CD14-positive monocyte (primary cell): ENCODE measurements at regions not wholly inside any gene's neighbourhood (a gene's known extent, or its start where the extent isn't known, plus 50 kb on each side); places are given as distances from the start of the nearest gene placed in this dataset.

Source experiments
- DNase-seq, 3 donors: peaks; one replicate each; pipeline ENCODE4 v3.0.0-alpha.2; 2011 to 2022
- H2AFZ ChIP-seq: 2 replicates; pipeline ENCODE4 v1.6.0; 2012; ENCODE audit warnings: mild to moderate bottlenecking, low read depth, low read length, inconsistent platforms; ENCODE audit not compliant: insufficient read depth, poor library complexity, severe bottlenecking
- H3K27ac ChIP-seq, 2 donors: 1 replicate in 1 of 2; 2 replicates in 1 of 2; pipeline ENCODE4 v1.5.1; 2012 to 2013; ENCODE audit warnings: low read length in 2 of 2, control low read depth in 1 of 2, inconsistent platforms in 1 of 2, low read depth in 1 of 2, mild to moderate bottlenecking in 1 of 2
- H3K27me3 ChIP-seq, 2 donors: one replicate each; pipeline versions ENCODE4 v1.6.0 to v1.6.1; 2011 to 2013; ENCODE audit warnings: low read length in 2 of 2; ENCODE audit not compliant: control insufficient read depth in 2 of 2, insufficient read depth in 2 of 2
- H3K36me3 ChIP-seq, 2 donors: replicated peaks in 1 of 2; 1 replicate in 1 of 2; 2 replicates in 1 of 2; pipeline versions ENCODE4 v1.5.1 to v1.6.1; 2012 to 2013; ENCODE audit warnings: low read length in 2 of 2, control low read depth in 1 of 2, inconsistent platforms in 1 of 2, mild to moderate bottlenecking in 1 of 2; ENCODE audit not compliant: insufficient read depth in 2 of 2, control insufficient read depth in 1 of 2
- H3K4me1 ChIP-seq, 2 donors: 1 replicate in 1 of 2; 2 replicates in 1 of 2; pipeline versions ENCODE4 v1.5.1 to v1.6.1; 2012 to 2013; ENCODE audit warnings: low read length in 2 of 2, control low read depth in 1 of 2, inconsistent platforms in 1 of 2, mild to moderate bottlenecking in 1 of 2, moderate library complexity in 1 of 2; ENCODE audit not compliant: insufficient read depth in 2 of 2, control insufficient read depth in 1 of 2
- H3K4me2 ChIP-seq: replicated peaks from 2 replicates; pipeline ENCODE3; 2012; ENCODE audit warnings: low read length, moderate library complexity, mild to moderate bottlenecking; ENCODE audit not compliant: poor library complexity, severe bottlenecking; ENCODE audit errors: extremely low read depth
- H3K4me3 ChIP-seq, 3 experiments: fragments of 200-600 bp in 1 of 3; sonication (generic) in 1 of 3; replicated peaks in 1 of 3; 1 replicate in 2 of 3; 2 replicates in 1 of 3; pipeline ENCODE4 v1.5.1; 2011 to 2013; ENCODE audit warnings: low read length in 3 of 3, mild to moderate bottlenecking in 3 of 3, control low read depth in 2 of 3, low read depth in 2 of 3, inconsistent platforms in 1 of 3, moderate library complexity in 1 of 3
- H3K79me2 ChIP-seq: 2 replicates; pipeline ENCODE4 v1.6.0; 2012; ENCODE audit warnings: mild to moderate bottlenecking, control low read depth, inconsistent platforms, low read length, moderate library complexity; ENCODE audit not compliant: insufficient read depth
- H3K9ac ChIP-seq: 2 replicates; pipeline ENCODE4 v1.6.0; 2017; ENCODE audit warnings: low read length, mild to moderate bottlenecking; ENCODE audit not compliant: insufficient read depth, poor library complexity, severe bottlenecking
- H3K9me3 ChIP-seq, 2 donors: replicated peaks in 1 of 2; 1 replicate in 1 of 2; 2 replicates in 1 of 2; pipeline versions ENCODE4 v1.5.1 to v1.6.1; 2012 to 2013; ENCODE audit warnings: low read length in 2 of 2, control low read depth in 1 of 2; ENCODE audit not compliant: control insufficient read depth in 1 of 2, insufficient read depth in 1 of 2
- H4K20me1 ChIP-seq: 2 replicates; pipeline ENCODE4 v1.6.0; 2012; ENCODE audit warnings: mild to moderate bottlenecking, low read length, control low read depth, moderate library complexity; ENCODE audit not compliant: insufficient read depth
- H3K27ac Mint-ChIP-seq, 7 donors: one replicate each; pipeline ENCODE4 v1.8.0; 2020; ENCODE audit warnings: mild to moderate bottlenecking in 7 of 7, mixed read lengths in 7 of 7, moderate library complexity in 6 of 7, inconsistent platforms in 2 of 7
- H3K27me3 Mint-ChIP-seq, 3 donors: one replicate each; pipeline ENCODE4 v1.8.0; 2021 to 2022; ENCODE audit warnings: low read depth in 3 of 3, mild to moderate bottlenecking in 3 of 3, mixed read lengths in 3 of 3, moderate library complexity in 3 of 3, inconsistent platforms in 1 of 3
- H3K36me3 Mint-ChIP-seq, 2 donors: one replicate each; pipeline ENCODE4 v1.8.0; 2020; ENCODE audit warnings: mixed read lengths in 2 of 2, inconsistent platforms in 1 of 2, mild to moderate bottlenecking in 1 of 2
- H3K4me1 Mint-ChIP-seq: one replicate; pipeline ENCODE4 v1.8.0; 2020; ENCODE audit warnings: mild to moderate bottlenecking, mixed read lengths
- H3K4me3 Mint-ChIP-seq, 2 donors: one replicate each; pipeline ENCODE4 v1.8.0; 2020; ENCODE audit warnings: mild to moderate bottlenecking in 2 of 2, mixed read lengths in 2 of 2, moderate library complexity in 1 of 2
- H3K9me3 Mint-ChIP-seq, 7 donors: one replicate each; pipeline ENCODE4 v1.8.0; 2020 to 2022; ENCODE audit warnings: mixed read lengths in 7 of 7, mild to moderate bottlenecking in 6 of 7, moderate library complexity in 6 of 7, inconsistent platforms in 2 of 7
- WGBS: methylation state at CpG from one replicate; pipeline ENCODE4 v1.1.5; 2013; ENCODE audit warnings: missing lambda C conversion rate; ENCODE audit not compliant: insufficient coverage; 5-methylcytosine and 5-hydroxymethylcytosine counted together
- intact Hi-C, 2 donors: fragments of 100-400 bp; cut with micrococcal nuclease; formaldehyde crosslinking; loops; one replicate each; pipeline versions ENCODE4 v1.15.0 to v1.15.1; 2023
- TF ChIP-seq, protein P1 (sequence below): fragments of 200-600 bp; IDR thresholded peaks from one replicate; pipeline ENCODE4 v1.8.0; 2022; ENCODE audit warnings: antibody characterized with exemption, mild to moderate bottlenecking

DNA sequence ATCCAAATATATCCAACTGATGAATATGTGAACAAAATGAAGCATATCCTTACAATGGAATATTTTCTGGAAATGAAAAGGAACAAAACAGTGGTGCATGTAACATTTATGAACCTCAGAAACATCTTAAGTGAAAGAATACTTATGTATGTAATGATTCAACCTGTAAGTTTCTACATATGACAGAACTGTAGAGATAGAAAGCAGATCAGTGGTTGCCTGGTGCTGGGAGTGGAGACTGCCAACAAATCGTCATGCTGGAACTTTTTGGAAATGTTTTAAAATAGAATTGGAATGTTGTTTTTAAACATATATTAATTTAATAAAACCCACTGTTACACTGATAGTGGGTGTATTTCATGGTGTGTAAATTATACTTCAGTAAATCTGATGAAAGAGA lies 667.5 kb downstream of the RAPGEF2 start:
- H3K36me3 ChIP-seq, result no peaks in the 10 kb centered on the region
- H3K79me2 ChIP-seq, result no peaks in the 10 kb centered on the region
- TF ChIP-seq, protein P1, sequence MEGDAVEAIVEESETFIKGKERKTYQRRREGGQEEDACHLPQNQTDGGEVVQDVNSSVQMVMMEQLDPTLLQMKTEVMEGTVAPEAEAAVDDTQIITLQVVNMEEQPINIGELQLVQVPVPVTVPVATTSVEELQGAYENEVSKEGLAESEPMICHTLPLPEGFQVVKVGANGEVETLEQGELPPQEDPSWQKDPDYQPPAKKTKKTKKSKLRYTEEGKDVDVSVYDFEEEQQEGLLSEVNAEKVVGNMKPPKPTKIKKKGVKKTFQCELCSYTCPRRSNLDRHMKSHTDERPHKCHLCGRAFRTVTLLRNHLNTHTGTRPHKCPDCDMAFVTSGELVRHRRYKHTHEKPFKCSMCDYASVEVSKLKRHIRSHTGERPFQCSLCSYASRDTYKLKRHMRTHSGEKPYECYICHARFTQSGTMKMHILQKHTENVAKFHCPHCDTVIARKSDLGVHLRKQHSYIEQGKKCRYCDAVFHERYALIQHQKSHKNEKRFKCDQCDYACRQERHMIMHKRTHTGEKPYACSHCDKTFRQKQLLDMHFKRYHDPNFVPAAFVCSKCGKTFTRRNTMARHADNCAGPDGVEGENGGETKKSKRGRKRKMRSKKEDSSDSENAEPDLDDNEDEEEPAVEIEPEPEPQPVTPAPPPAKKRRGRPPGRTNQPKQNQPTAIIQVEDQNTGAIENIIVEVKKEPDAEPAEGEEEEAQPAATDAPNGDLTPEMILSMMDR, result no peak
- DNase-seq, result no peak
- H3K4me1 Mint-ChIP-seq, result no peaks in the 10 kb centered on the region
- no peak overlapping the region for H3K4me2 ChIP-seq
- H3K4me3 Mint-ChIP-seq, result no peak overlapping the region
- H3K36me3 Mint-ChIP-seq, result no peaks in the 10 kb centered on the region
- H4K20me1 ChIP-seq, result no peaks in the 10 kb centered on the region
- H3K27me3 ChIP-seq, result no peaks in the 10 kb centered on the region
- H3K27ac ChIP-seq, result no peak overlapping the region
- H3K9me3 ChIP-seq, result no peaks in the 10 kb centered on the region
- no peak overlapping the region for H3K27ac Mint-ChIP-seq
- no CpG with 5 or more reads among the region's 1 CpG for WGBS
- H3K9ac ChIP-seq, result no peak overlapping the region
- peaks cover 0 to 1% (median 0%) of the 10 kb centered on the region in 3 donors for H3K27me3 Mint-ChIP-seq
- no peaks in the 10 kb centered on the region for H3K4me1 ChIP-seq
- peaks cover 0 to 2% (median 0%) of the 10 kb centered on the region in 7 donors for H3K9me3 Mint-ChIP-seq
- intact Hi-C loops, result no loop called here
- no peak overlapping the region for H3K4me3 ChIP-seq
- H2AFZ ChIP-seq, result no peak overlapping the region

DNA sequence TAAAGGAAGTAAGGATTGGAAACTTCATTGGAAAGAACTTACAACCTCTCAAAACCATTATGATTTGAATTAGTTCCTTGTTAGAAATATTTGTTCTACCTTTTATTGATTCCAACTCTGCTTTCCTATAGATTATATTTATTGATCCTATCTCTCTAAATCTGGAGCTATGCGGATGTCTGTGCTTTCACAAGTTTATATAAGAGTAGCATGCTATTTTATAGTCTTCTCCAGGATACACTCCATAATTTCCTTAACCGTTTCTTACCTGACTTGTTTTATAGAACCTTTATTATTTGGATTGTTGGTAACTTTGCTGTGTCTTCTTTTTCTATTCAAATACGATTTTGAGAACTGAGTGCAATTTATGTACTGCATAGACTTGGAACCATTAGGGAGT lies 668.1 kb downstream of the RAPGEF2 start:
- H3K9me3 Mint-ChIP-seq, result peaks cover 0 to 2% (median 0%) of the 10 kb centered on the region in 7 donors

More for the DNA sequence above, 668.1 kb downstream of the RAPGEF2 start:
- peaks cover 0 to 1% (median 0%) of the 10 kb centered on the region in 3 donors for H3K27me3 Mint-ChIP-seq
- Histone ChIP-seq H3K9ac (no peak overlapping the region), H3K4me1 (no peaks in the 10 kb centered on the region), H3K4me3 (no peak overlapping the region), H2AFZ (no peak overlapping the region), H3K27me3 (no peaks in the 10 kb centered on the region), H3K79me2 (no peaks in the 10 kb centered on the region), H4K20me1 (no peaks in the 10 kb centered on the region), H3K36me3 (no peaks in the 10 kb centered on the region), H3K27ac (no peak overlapping the region), H3K4me2 (no peak overlapping the region), H3K9me3 (no peaks in the 10 kb centered on the region)
- TF ChIP-seq, protein P1, result no peak
- no peak overlapping the region for H3K4me3 Mint-ChIP-seq
- H3K36me3 Mint-ChIP-seq, result no peaks in the 10 kb centered on the region
- intact Hi-C loops, result no loop called here
- no CpG with 5 or more reads among the region's 3 CpGs for whole genome bisulfite sequencing
- no peak for DNase-seq
- no peak overlapping the region for H3K27ac Mint-ChIP-seq
- H3K4me1 Mint-ChIP-seq, result no peaks in the 10 kb centered on the region
